Uterus (tissue), 3 donors: ENCODE measurements at regions not wholly inside any gene's neighbourhood (a gene's known extent, or its start where the extent isn't known, plus 50 kb on each side); places are given as distances from the start of the nearest gene placed in this dataset.
"Not testable (repeated sequence)": the region's sequence is repeated elsewhere in the genome, so short reads cannot be mapped to it uniquely, and the experiment has no call there.

Source experiments
- DNase-seq, 2 donors: peaks; one replicate each; pipeline ENCODE4 v3.0.0-alpha.2; 2019 to 2020
- H3K27ac ChIP-seq, 2 donors: fragments of 200-600 bp; sonication (generic); 1 replicate in 1 of 2; 2 replicates in 1 of 2; pipeline ENCODE4 v1.5.1; 2016 to 2018
- H3K27me3 ChIP-seq, 2 donors: fragments of 200-600 bp; sonication (generic); one replicate each; pipeline ENCODE4 v1.5.1; 2018 to 2019; ENCODE audit warnings: control low read depth in 1 of 2
- H3K36me3 ChIP-seq, 2 donors: fragments of 200-600 bp; sonication (generic); one replicate each; pipeline ENCODE4 v1.5.1; 2019; ENCODE audit warnings: control low read depth in 1 of 2
- H3K4me1 ChIP-seq, 2 donors: fragments of 200-600 bp; sonication (generic); one replicate each; pipeline ENCODE4 v1.5.1; 2018 to 2019; ENCODE audit warnings: control low read depth in 1 of 2
- H3K4me3 ChIP-seq, 2 donors: fragments of 200-600 bp; sonication (generic); 1 replicate in 1 of 2; 2 replicates in 1 of 2; pipeline ENCODE4 v1.5.1; 2018 to 2019; ENCODE audit warnings: mild to moderate bottlenecking in 1 of 2
- H3K9me3 ChIP-seq, 2 donors: fragments of 200-600 bp; sonication (generic); one replicate each; pipeline ENCODE4 v1.5.1; 2019; ENCODE audit warnings: control low read depth in 1 of 2
- CTCF ChIP-seq, 4 experiments: fragments of 200-600 bp in 2 of 4; fragments of 450-650 bp in 2 of 4; sonication (generic) in 2 of 4; IDR thresholded peaks; one replicate each; pipeline ENCODE4 v1.5.1; 2016 to 2019; ENCODE audit warnings: antibody characterized with exemption in 4 of 4, mild to moderate bottlenecking in 2 of 4, moderate library complexity in 1 of 4
- POLR2A ChIP-seq, 2 donors: fragments of 450-650 bp; IDR thresholded peaks; one replicate each; pipeline ENCODE4 v1.6.1; 2016; ENCODE audit warnings: antibody characterized with exemption in 2 of 2, mild to moderate bottlenecking in 1 of 2, moderate library complexity in 1 of 2
- intact Hi-C: fragments of 100-400 bp; cut with DNase I; formaldehyde crosslinking; loops from one replicate; pipeline ENCODE4 v1.15.1; 2023; ENCODE audit warnings: low total_unique reads
- donor health status: DM: yes; HTN: yes; CAD: no.

GRCh38 chr22:48760481-48761390 lies 1066.9 kb downstream of the BRD1 start:
- peak in 1 of 2 donors; percentile 4 for DNase-seq
- Histone ChIP-seq H3K4me1 (no peaks in the 10 kb centered on the region), H3K27ac (no peak overlapping the region), H3K27me3 (no peaks in the 10 kb centered on the region), H3K9me3 (no peaks in the 10 kb centered on the region), H3K4me3 (no peak overlapping the region), H3K36me3 (no peaks in the 10 kb centered on the region)
- intact Hi-C loops = no loop called here
- TF ChIP-seq CTCF (IDR thresholded peaks at IDR 0.05) (no peak), POLR2A (IDR thresholded peaks at IDR 0.05) (no peak)

- Histone ChIP-seq H3K4me1 (no peaks in the 10 kb centered on the region), H3K4me3 (no peak overlapping the region), H3K27ac (no peak overlapping the region), H3K36me3 (no peaks in the 10 kb centered on the region), H3K9me3 (no peaks in the 10 kb centered on the region), H3K27me3 (no peaks in the 10 kb centered on the region)
- intact Hi-C loops = no loop called here
- DNase-seq = no peak
- no peak for TF ChIP-seq CTCF (IDR thresholded peaks at IDR 0.05)
- TF ChIP-seq POLR2A (IDR thresholded peaks at IDR 0.05) = no peak
Observed at GRCh38 chr22:48758881-48759875, 1068.5 kb downstream of the BRD1 start.

GRCh38 chr22:48757985-48758561 lies 1069.6 kb downstream of the BRD1 start:
- Histone ChIP-seq H3K27ac (no peak overlapping the region), H3K27me3 (no peaks in the 10 kb centered on the region), H3K4me3 (no peak overlapping the region), H3K4me1 (no peaks in the 10 kb centered on the region), H3K36me3 (no peaks in the 10 kb centered on the region), H3K9me3 (no peaks in the 10 kb centered on the region)
- no peak for TF ChIP-seq POLR2A (IDR thresholded peaks at IDR 0.05)
- no peak for TF ChIP-seq CTCF (IDR thresholded peaks at IDR 0.05)
- intact Hi-C loops = no loop called here
- DNase-seq = no peak

- DNase-seq = no peak
- H3K4me3 ChIP-seq = no peak overlapping the region
- H3K36me3 ChIP-seq = no peaks in the 10 kb centered on the region
- no peak overlapping the region for H3K27ac ChIP-seq
- TF ChIP-seq POLR2A (IDR thresholded peaks at IDR 0.05) = no peak
- no peak for TF ChIP-seq CTCF (IDR thresholded peaks at IDR 0.05)
- H3K9me3 ChIP-seq = no peaks in the 10 kb centered on the region
- intact Hi-C loops = no loop called here
- H3K27me3 ChIP-seq = no peaks in the 10 kb centered on the region
- no peaks in the 10 kb centered on the region for H3K4me1 ChIP-seq
Observed at GRCh38 chr22:48757581-48757980, 1070.1 kb downstream of the BRD1 start.

GRCh38 chr22:48757135-48757534 lies 1070.5 kb downstream of the BRD1 start:
- H3K4me3 ChIP-seq, intact Hi-C loops: not testable (repeated sequence)

More at GRCh38 chr22:48757135-48757534, 1070.5 kb downstream of the BRD1 start:
- H3K36me3 ChIP-seq, DNase-seq, H3K9me3 ChIP-seq, H3K27me3 ChIP-seq, H3K4me1 ChIP-seq, H3K27ac ChIP-seq: not testable (repeated sequence)
